ENCODE measurements at regions not wholly inside any gene's neighbourhood (a gene's known extent, or its start where the extent isn't known, plus 50 kb on each side); places are given as distances from the start of the nearest gene placed in this dataset.

DNA sequence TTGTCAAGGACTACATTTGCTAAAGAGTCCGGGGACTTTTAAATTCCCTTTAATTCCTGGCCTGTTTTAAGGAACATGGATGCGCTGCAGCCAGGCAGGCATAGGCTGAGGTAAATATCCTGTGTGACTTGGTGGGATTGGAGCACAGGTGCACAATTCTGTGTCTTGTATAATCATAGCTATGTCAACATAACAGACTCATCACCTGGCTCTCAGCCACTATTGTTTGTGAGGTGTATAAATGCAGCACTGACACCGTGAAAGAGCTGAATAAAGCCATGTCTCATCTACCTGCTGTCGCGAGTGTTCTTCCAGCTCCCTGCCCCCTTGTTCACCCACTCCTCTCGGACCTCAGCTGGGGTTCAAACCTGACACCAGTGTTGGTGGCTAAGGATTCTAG, 109.7 kb downstream of the MFSD1 start:
- TF ChIP-seq EZH2 (optimal IDR thresholded peaks at IDR 0.05; ENCODE audit: low read depth, low read length) (no peak), CTCF (IDR thresholded peaks at IDR 0.05; ENCODE audit: low read length) (no peak), EZH2phosphoT487 (IDR thresholded peaks at IDR 0.05; ENCODE audit: low read length) (no peak)

All from MM.1S (cell line).